ENCODE measurements at regions not wholly inside any gene's neighbourhood (a gene's known extent, or its start where the extent isn't known, plus 50 kb on each side); places are given as distances from the start of the nearest gene placed in this dataset.

DNA sequence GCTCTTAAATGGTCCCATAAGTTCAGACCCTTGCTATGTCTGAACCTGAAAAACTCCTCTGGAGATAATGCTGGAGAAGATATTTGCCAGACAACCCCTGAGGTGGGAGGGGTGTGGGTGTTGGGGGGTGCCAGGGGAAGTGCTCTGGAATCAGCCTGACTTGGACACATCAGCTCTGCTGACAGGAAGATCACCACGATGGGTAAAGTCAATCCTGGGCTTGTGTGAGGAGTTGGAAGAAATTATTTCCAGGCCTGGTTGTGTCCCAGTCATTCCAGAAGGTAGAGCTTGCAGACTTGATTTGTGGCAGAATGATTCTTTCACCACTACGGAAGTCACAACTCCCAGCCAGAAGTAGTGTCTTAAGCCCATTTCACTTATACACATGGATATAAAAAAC is 60.3 kb upstream of the UNC5B start:
- TF ChIP-seq, protein P1, sequence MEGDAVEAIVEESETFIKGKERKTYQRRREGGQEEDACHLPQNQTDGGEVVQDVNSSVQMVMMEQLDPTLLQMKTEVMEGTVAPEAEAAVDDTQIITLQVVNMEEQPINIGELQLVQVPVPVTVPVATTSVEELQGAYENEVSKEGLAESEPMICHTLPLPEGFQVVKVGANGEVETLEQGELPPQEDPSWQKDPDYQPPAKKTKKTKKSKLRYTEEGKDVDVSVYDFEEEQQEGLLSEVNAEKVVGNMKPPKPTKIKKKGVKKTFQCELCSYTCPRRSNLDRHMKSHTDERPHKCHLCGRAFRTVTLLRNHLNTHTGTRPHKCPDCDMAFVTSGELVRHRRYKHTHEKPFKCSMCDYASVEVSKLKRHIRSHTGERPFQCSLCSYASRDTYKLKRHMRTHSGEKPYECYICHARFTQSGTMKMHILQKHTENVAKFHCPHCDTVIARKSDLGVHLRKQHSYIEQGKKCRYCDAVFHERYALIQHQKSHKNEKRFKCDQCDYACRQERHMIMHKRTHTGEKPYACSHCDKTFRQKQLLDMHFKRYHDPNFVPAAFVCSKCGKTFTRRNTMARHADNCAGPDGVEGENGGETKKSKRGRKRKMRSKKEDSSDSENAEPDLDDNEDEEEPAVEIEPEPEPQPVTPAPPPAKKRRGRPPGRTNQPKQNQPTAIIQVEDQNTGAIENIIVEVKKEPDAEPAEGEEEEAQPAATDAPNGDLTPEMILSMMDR (IDR thresholded peaks at IDR 0.05): no peak

DNA sequence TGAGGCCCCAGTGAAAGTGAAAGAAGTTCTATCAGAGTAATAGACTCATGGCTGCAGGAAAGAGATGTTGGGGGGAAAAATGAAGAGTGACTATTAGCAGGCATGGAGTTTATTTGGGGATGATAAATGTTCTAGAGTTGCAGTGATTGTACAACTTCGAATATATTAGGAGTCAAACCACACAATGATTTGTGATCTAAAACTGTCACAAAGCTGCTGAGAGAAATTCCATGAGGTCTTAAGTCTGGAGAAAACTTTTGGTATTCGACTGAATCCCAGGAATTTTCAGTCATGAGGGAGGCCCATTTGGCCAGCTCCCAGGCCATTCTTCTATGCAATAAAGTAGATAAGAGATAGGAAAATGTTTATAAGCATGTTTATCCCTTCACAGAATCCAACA is 55.9 kb upstream of the UNC5B start:
- Mint-ChIP-seq H3K9me3 (ENCODE audit: unreplicated experiment) (no peaks in the 10 kb centered on the region), H3K27me3 (ENCODE audit: unreplicated experiment) (peaks cover 14% of the 10 kb centered on the region), H3K36me3 (ENCODE audit: unreplicated experiment) (no peaks in the 10 kb centered on the region), H3K27ac (ENCODE audit: unreplicated experiment) (no peak overlapping the region), H3K4me1 (ENCODE audit: unreplicated experiment) (no peaks in the 10 kb centered on the region), H3K4me3 (ENCODE audit: unreplicated experiment) (no peak overlapping the region)
- TF ChIP-seq, protein P1 (IDR thresholded peaks at IDR 0.05): no peak
- no peak for DNase-seq (ENCODE audit: extremely low spot score, unreplicated experiment)

More for the DNA sequence above, 60.3 kb upstream of the UNC5B start:
- no peak for DNase-seq (ENCODE audit: extremely low spot score, unreplicated experiment)
- Mint-ChIP-seq H3K4me1 (ENCODE audit: unreplicated experiment) (no peaks in the 10 kb centered on the region), H3K27ac (ENCODE audit: unreplicated experiment) (no peak overlapping the region), H3K27me3 (ENCODE audit: unreplicated experiment) (peaks cover 20% of the 10 kb centered on the region), H3K36me3 (ENCODE audit: unreplicated experiment) (no peaks in the 10 kb centered on the region), H3K4me3 (ENCODE audit: unreplicated experiment) (no peak overlapping the region), H3K9me3 (ENCODE audit: unreplicated experiment) (no peaks in the 10 kb centered on the region)

DNA sequence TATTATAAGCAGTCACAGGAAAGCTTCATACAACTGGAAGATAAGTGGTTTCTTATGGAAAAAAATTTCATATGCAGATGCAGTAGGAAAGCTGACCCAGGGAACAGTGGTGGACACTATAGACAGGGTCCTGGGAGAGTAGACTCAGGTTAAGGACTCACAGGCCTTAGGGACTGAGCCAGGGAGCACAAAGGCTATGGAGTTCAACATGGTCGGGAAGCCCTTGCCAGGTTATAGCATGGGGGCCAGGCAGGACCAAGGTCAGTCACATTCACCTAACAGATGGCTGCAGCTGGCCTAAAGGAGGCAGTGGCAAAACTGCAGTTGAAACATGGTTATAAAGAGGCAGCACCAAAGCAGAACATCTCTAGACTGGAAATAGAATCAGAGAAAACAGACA is 54.9 kb upstream of the UNC5B start:
- H3K9me3 Mint-ChIP-seq (ENCODE audit: unreplicated experiment): no peaks in the 10 kb centered on the region
- H3K4me1 Mint-ChIP-seq (ENCODE audit: unreplicated experiment): no peaks in the 10 kb centered on the region
- H3K27me3 Mint-ChIP-seq (ENCODE audit: unreplicated experiment): peaks cover 9% of the 10 kb centered on the region
- H3K4me3 Mint-ChIP-seq (ENCODE audit: unreplicated experiment): no peak overlapping the region
- DNase-seq (ENCODE audit: extremely low spot score, unreplicated experiment): no peak
- TF ChIP-seq, protein P1 (IDR thresholded peaks at IDR 0.05): no peak
- H3K36me3 Mint-ChIP-seq (ENCODE audit: unreplicated experiment): no peaks in the 10 kb centered on the region
- H3K27ac Mint-ChIP-seq (ENCODE audit: unreplicated experiment): no peak overlapping the region

DNA sequence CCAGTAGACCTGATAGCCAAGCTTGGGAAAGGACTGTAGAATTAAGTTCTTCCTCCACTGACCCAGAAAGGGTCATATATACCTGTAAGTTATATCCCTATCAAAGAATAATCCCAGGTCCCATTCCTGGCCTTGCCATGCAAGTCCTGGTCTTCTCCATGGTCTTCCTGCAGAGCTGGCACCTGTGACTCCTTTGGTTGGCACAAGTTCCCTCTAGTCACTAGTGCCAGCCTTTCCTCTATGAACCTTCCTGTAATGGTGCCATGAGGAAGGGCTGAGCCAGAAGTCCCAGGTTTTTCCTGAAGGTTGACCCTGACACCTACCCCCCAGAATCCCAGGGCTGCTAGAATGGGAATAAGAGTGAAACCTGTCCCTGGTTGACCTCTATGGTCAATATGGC is 54.1 kb upstream of the UNC5B start:
- no peaks in the 10 kb centered on the region for H3K4me1 Mint-ChIP-seq (ENCODE audit: unreplicated experiment)
- H3K27ac Mint-ChIP-seq (ENCODE audit: unreplicated experiment): no peak overlapping the region
- peaks cover 5% of the 10 kb centered on the region for H3K27me3 Mint-ChIP-seq (ENCODE audit: unreplicated experiment)
- no peak for DNase-seq (ENCODE audit: extremely low spot score, unreplicated experiment)
- H3K4me3 Mint-ChIP-seq (ENCODE audit: unreplicated experiment): no peak overlapping the region
- TF ChIP-seq, protein P1 (IDR thresholded peaks at IDR 0.05): no peak
- no peaks in the 10 kb centered on the region for H3K36me3 Mint-ChIP-seq (ENCODE audit: unreplicated experiment)
- H3K9me3 Mint-ChIP-seq (ENCODE audit: unreplicated experiment): no peaks in the 10 kb centered on the region

DNA sequence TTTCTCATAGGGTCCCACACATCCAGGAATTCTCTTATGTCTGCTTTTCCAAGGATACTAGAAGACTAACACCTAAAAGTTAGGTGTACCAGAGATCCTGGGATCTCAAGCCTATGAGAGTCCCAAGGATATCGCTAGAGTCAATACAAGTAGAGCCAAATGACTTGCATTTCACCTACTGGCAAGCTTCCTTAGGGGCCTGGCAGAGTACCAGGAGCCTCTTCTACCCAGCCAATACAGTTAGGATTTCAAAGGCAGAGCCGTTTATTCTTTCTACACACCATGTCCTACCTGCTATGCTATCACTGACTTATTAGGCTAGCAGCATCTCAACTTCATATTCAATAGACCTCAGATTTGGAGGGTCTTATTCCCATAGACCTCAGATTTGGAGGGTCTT is 53.5 kb upstream of the UNC5B start:
- DNase-seq (ENCODE audit: extremely low spot score, unreplicated experiment): no peak
- Mint-ChIP-seq H3K36me3 (ENCODE audit: unreplicated experiment) (no peaks in the 10 kb centered on the region), H3K27me3 (ENCODE audit: unreplicated experiment) (peaks cover under 1% of the 10 kb centered on the region), H3K27ac (ENCODE audit: unreplicated experiment) (no peak overlapping the region), H3K4me1 (ENCODE audit: unreplicated experiment) (no peaks in the 10 kb centered on the region), H3K4me3 (ENCODE audit: unreplicated experiment) (no peak overlapping the region), H3K9me3 (ENCODE audit: unreplicated experiment) (no peaks in the 10 kb centered on the region)
- TF ChIP-seq, protein P1 (IDR thresholded peaks at IDR 0.05): no peak

Data from osteocyte (in vitro differentiated cells).